SK-N-SH treated with all-trans-retinoic acid at 6 μM for 48 hours (cell line): ENCODE measurements at regions not wholly inside any gene's neighbourhood (a gene's known extent, or its start where the extent isn't known, plus 50 kb on each side); places are given as distances from the start of the nearest gene placed in this dataset.

Source experiments
- ATAC-seq: fragments of 200-7000 bp; cut with Tn5 transposase; 3 replicates; pipeline ENCODE4 v1.9.1; 2020; ENCODE audit warnings: mild to moderate bottlenecking, moderate library complexity
- ARNTL ChIP-seq: fragments of 450-650 bp; formaldehyde crosslinking; IDR thresholded peaks from 2 replicates; pipeline ENCODE4 v1.5.0; 2020; ENCODE audit warnings: low read depth, mild to moderate bottlenecking, moderate library complexity, borderline replicate concordance
- BACH2 ChIP-seq: fragments of 250-450 bp; sonication (Bioruptor Pico); IDR thresholded peaks from 2 replicates; pipeline ENCODE4 v1.9.0; 2021; ENCODE audit warnings: mild to moderate bottlenecking, borderline replicate concordance
- CSDC2 ChIP-seq: fragments of 250-450 bp; sonication (Bioruptor Pico); IDR thresholded peaks from 2 replicates; pipeline ENCODE4 v1.5.0; 2020; ENCODE audit warnings: mild to moderate bottlenecking, moderate library complexity
- ESRRG ChIP-seq: fragments of 250-450 bp; sonication (Bioruptor Pico); IDR thresholded peaks from 2 replicates; pipeline ENCODE4 v1.6.1; 2021; ENCODE audit warnings: mild to moderate bottlenecking
- GLIS3 ChIP-seq: fragments of 250-450 bp; sonication (Bioruptor Pico); IDR thresholded peaks from 2 replicates; pipeline ENCODE4 v1.5.0; 2020; ENCODE audit warnings: mild to moderate bottlenecking, moderate library complexity
- OSR1 ChIP-seq: fragments of 250-450 bp; sonication (Bioruptor Pico); IDR thresholded peaks from 2 replicates; pipeline ENCODE4 v1.8.0; 2022; ENCODE audit warnings: moderate library complexity, mild to moderate bottlenecking, inconsistent platforms
- PATZ1 ChIP-seq: fragments of 250-450 bp; sonication (Bioruptor Pico); IDR thresholded peaks from 2 replicates; pipeline ENCODE4 v1.8.0; 2020; ENCODE audit warnings: mild to moderate bottlenecking, moderate library complexity, borderline replicate concordance
- PPARA ChIP-seq: fragments of 250-450 bp; sonication (Bioruptor Pico); IDR thresholded peaks from 2 replicates; pipeline ENCODE4 v1.5.0; 2020; ENCODE audit warnings: mild to moderate bottlenecking, borderline replicate concordance
- SNAI2 ChIP-seq: fragments of 250-450 bp; sonication (Bioruptor Pico); IDR thresholded peaks from 2 replicates; pipeline ENCODE4 v1.5.0; 2020; ENCODE audit warnings: mild to moderate bottlenecking, moderate library complexity
- TCF4 ChIP-seq: fragments of 250-450 bp; sonication (Bioruptor Pico); IDR thresholded peaks from 2 replicates; pipeline ENCODE4 v1.8.0; 2021; ENCODE audit warnings: mild to moderate bottlenecking, moderate library complexity, borderline replicate concordance
- ZC3H10 ChIP-seq: fragments of 250-450 bp; sonication (Bioruptor Pico); IDR thresholded peaks from 2 replicates; pipeline ENCODE4 v1.5.1; 2021; ENCODE audit warnings: mild to moderate bottlenecking, moderate library complexity
- ZFP3 ChIP-seq: fragments of 250-450 bp; sonication (Bioruptor Pico); IDR thresholded peaks from 2 replicates; pipeline ENCODE4 v1.5.0; 2020; ENCODE audit warnings: mild to moderate bottlenecking, moderate library complexity
- ZFP30 ChIP-seq: fragments of 450-650 bp; formaldehyde crosslinking; IDR thresholded peaks from 2 replicates; pipeline ENCODE4 v1.5.0; 2022; ENCODE audit warnings: mild to moderate bottlenecking, moderate library complexity
- ZNF565 ChIP-seq: fragments of 450-650 bp; formaldehyde crosslinking; conservative IDR thresholded peaks from 2 replicates; pipeline ENCODE4 v1.5.0; 2020; ENCODE audit warnings: low read depth, mild to moderate bottlenecking, moderate library complexity
- ZNF70 ChIP-seq: fragments of 450-650 bp; formaldehyde crosslinking; IDR thresholded peaks from 2 replicates; pipeline ENCODE4 v1.5.0; 2020; ENCODE audit warnings: mild to moderate bottlenecking, moderate library complexity
- ZNF8 ChIP-seq: fragments of 450-650 bp; formaldehyde crosslinking; IDR thresholded peaks from 2 replicates; pipeline ENCODE4 v1.5.0; 2020; ENCODE audit warnings: mild to moderate bottlenecking, moderate library complexity
- TF ChIP-seq, protein P1 (sequence below): fragments of 250-450 bp; sonication (Bioruptor Pico); IDR thresholded peaks from 2 replicates; pipeline ENCODE4 v1.5.1; 2021; ENCODE audit warnings: mild to moderate bottlenecking, moderate library complexity
- TF ChIP-seq, protein P2 (sequence below): fragments of 250-450 bp; sonication (Bioruptor Pico); IDR thresholded peaks from 2 replicates; pipeline ENCODE4 v1.8.0; 2021; ENCODE audit warnings: low read depth, mild to moderate bottlenecking, moderate library complexity, borderline replicate concordance
- TF ChIP-seq, protein P3 (sequence below): fragments of 250-450 bp; sonication (Bioruptor Pico); IDR thresholded peaks from 2 replicates; pipeline ENCODE4 v1.5.0; 2020; ENCODE audit warnings: mild to moderate bottlenecking, moderate library complexity
- TF ChIP-seq, protein P4 (sequence below): fragments of 250-450 bp; sonication (Bioruptor Pico); IDR thresholded peaks from 2 replicates; pipeline ENCODE4 v1.5.1; 2020; ENCODE audit warnings: low read depth, mild to moderate bottlenecking, moderate library complexity

GRCh38 chr20:40512994-40513393, 176.0 kb downstream of the MAFB start (continued):
- TF ChIP-seq, protein P1, sequence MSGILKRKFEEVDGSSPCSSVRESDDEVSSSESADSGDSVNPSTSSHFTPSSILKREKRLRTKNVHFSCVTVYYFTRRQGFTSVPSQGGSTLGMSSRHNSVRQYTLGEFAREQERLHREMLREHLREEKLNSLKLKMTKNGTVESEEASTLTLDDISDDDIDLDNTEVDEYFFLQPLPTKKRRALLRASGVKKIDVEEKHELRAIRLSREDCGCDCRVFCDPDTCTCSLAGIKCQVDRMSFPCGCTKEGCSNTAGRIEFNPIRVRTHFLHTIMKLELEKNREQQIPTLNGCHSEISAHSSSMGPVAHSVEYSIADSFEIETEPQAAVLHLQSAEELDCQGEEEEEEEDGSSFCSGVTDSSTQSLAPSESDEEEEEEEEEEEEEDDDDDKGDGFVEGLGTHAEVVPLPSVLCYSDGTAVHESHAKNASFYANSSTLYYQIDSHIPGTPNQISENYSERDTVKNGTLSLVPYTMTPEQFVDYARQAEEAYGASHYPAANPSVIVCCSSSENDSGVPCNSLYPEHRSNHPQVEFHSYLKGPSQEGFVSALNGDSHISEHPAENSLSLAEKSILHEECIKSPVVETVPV (CRISPR knock-in tag) = no peak
- TF ChIP-seq ZC3H10 (CRISPR knock-in tag) (no peak), ZFP3 (CRISPR knock-in tag) (no peak), ZNF565 (CRISPR knock-in tag) (no peak), OSR1 (CRISPR knock-in tag) (no peak), ARNTL (CRISPR knock-in tag) (no peak), CSDC2 (no peak), SNAI2 (no peak), ZNF8 (CRISPR knock-in tag) (no peak), ZFP30 (CRISPR knock-in tag) (no peak)
- TF ChIP-seq, protein P2, sequence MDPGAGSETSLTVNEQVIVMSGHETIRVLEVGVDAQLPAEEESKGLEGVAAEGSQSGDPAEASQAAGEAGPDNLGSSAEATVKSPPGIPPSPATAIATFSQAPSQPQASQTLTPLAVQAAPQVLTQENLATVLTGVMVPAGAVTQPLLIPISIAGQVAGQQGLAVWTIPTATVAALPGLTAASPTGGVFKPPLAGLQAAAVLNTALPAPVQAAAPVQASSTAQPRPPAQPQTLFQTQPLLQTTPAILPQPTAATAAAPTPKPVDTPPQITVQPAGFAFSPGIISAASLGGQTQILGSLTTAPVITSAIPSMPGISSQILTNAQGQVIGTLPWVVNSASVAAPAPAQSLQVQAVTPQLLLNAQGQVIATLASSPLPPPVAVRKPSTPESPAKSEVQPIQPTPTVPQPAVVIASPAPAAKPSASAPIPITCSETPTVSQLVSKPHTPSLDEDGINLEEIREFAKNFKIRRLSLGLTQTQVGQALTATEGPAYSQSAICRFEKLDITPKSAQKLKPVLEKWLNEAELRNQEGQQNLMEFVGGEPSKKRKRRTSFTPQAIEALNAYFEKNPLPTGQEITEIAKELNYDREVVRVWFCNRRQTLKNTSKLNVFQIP = no peak

GRCh38 chr20:40512591-40512990, 176.4 kb downstream of the MAFB start:
- ATAC-seq = no peak
- TF ChIP-seq, protein P3, sequence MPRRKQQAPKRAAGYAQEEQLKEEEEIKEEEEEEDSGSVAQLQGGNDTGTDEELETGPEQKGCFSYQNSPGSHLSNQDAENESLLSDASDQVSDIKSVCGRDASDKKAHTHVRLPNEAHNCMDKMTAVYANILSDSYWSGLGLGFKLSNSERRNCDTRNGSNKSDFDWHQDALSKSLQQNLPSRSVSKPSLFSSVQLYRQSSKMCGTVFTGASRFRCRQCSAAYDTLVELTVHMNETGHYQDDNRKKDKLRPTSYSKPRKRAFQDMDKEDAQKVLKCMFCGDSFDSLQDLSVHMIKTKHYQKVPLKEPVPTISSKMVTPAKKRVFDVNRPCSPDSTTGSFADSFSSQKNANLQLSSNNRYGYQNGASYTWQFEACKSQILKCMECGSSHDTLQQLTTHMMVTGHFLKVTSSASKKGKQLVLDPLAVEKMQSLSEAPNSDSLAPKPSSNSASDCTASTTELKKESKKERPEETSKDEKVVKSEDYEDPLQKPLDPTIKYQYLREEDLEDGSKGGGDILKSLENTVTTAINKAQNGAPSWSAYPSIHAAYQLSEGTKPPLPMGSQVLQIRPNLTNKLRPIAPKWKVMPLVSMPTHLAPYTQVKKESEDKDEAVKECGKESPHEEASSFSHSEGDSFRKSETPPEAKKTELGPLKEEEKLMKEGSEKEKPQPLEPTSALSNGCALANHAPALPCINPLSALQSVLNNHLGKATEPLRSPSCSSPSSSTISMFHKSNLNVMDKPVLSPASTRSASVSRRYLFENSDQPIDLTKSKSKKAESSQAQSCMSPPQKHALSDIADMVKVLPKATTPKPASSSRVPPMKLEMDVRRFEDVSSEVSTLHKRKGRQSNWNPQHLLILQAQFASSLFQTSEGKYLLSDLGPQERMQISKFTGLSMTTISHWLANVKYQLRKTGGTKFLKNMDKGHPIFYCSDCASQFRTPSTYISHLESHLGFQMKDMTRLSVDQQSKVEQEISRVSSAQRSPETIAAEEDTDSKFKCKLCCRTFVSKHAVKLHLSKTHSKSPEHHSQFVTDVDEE = no peak
- TF ChIP-seq ARNTL (CRISPR knock-in tag) (no peak), SNAI2 (no peak), ZFP3 (CRISPR knock-in tag) (no peak), ZNF70 (CRISPR knock-in tag) (no peak), GLIS3 (CRISPR knock-in tag) (no peak), ZNF565 (CRISPR knock-in tag) (no peak), PPARA (CRISPR knock-in tag) (no peak)
- TF ChIP-seq, protein P1 (CRISPR knock-in tag) = no peak

GRCh38 chr20:40511478-40511877, 177.6 kb downstream of the MAFB start:
- no peak for ATAC-seq
- TF ChIP-seq GLIS3 (CRISPR knock-in tag) (no peak), ESRRG (CRISPR knock-in tag) (no peak)
- TF ChIP-seq, protein P1 (CRISPR knock-in tag) = no peak

DNA sequence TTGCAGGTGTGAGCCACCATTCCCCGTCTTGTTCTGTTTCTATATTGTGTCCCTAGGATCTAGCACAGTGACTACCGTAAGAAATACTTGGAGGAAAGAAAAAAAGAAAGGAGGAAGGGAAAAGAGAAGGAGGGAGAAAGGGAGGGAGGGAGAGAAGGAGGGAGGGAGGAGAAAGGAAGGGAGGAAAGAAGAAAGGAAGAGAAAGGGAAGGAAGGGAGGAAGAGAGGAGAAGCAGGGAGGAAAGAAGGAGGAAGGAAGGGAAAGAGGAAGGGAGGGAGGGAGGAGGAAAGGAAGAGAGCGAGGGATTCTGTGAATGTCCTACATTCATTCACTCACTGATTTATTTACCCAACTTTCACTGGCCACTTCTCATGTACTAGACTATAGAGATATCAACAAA, 178.4 kb downstream of the MAFB start:
- ATAC-seq = no peak
- no peak for TF ChIP-seq OSR1 (CRISPR knock-in tag)
- no peak for TF ChIP-seq ARNTL (CRISPR knock-in tag)
- TF ChIP-seq ZNF70 (CRISPR knock-in tag) = no peak
- no peak for TF ChIP-seq PATZ1
- TF ChIP-seq PPARA (CRISPR knock-in tag) = no peak
- no peak for TF ChIP-seq BACH2 (CRISPR knock-in tag)
- TF ChIP-seq, protein P4, sequence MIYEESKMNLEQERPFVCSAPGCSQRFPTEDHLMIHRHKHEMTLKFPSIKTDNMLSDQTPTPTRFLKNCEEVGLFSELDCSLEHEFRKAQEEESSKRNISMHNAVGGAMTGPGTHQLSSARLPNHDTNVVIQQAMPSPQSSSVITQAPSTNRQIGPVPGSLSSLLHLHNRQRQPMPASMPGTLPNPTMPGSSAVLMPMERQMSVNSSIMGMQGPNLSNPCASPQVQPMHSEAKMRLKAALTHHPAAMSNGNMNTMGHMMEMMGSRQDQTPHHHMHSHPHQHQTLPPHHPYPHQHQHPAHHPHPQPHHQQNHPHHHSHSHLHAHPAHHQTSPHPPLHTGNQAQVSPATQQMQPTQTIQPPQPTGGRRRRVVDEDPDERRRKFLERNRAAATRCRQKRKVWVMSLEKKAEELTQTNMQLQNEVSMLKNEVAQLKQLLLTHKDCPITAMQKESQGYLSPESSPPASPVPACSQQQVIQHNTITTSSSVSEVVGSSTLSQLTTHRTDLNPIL = no peak
- no peak for TF ChIP-seq ZNF565 (CRISPR knock-in tag)
- TF ChIP-seq, protein P1 (CRISPR knock-in tag) = no peak
- no peak for TF ChIP-seq ZNF8 (CRISPR knock-in tag)
- TF ChIP-seq CSDC2 = no peak
- no peak for TF ChIP-seq TCF4 (CRISPR knock-in tag)
- no peak for TF ChIP-seq ZFP30 (CRISPR knock-in tag)
